ENCODE measurements at regions not wholly inside any gene's neighbourhood (a gene's known extent, or its start where the extent isn't known, plus 50 kb on each side); places are given as distances from the start of the nearest gene placed in this dataset.
"Not testable (repeated sequence)": the region's sequence is repeated elsewhere in the genome, so short reads cannot be mapped to it uniquely, and the experiment has no call there.

- no peak for DNase-seq (ENCODE audit: low read depth in 2 of 2)
Observed at GRCh38 chr21:35319684-35320283, 270.7 kb upstream of the RUNX1 start.

DNA sequence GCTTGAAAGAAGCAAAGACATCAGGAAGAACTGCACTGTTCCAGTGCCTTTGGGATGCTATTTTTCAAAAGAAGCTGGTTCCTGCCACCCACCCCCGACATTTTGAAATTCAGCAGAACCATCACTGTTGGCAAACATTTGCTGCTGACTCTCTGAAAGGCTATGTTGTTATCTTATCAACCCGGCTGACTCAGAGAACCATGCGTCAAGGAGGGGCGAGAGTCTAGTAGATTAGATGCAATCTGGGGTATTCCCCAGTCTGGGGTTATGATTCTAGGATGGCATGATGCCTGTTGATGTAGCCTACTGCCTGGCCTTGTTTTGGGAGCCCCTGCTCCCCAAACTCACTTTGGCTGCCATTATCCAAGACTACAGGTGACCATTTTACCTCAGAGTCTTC, 267.8 kb upstream of the RUNX1 start:
- no peak for DNase-seq (ENCODE audit: low read depth in 2 of 2)

- DNase-seq (ENCODE audit: low read depth in 2 of 2): no peak
Observed at GRCh38 chr21:35316456-35316855, 267.4 kb upstream of the RUNX1 start.

DNA sequence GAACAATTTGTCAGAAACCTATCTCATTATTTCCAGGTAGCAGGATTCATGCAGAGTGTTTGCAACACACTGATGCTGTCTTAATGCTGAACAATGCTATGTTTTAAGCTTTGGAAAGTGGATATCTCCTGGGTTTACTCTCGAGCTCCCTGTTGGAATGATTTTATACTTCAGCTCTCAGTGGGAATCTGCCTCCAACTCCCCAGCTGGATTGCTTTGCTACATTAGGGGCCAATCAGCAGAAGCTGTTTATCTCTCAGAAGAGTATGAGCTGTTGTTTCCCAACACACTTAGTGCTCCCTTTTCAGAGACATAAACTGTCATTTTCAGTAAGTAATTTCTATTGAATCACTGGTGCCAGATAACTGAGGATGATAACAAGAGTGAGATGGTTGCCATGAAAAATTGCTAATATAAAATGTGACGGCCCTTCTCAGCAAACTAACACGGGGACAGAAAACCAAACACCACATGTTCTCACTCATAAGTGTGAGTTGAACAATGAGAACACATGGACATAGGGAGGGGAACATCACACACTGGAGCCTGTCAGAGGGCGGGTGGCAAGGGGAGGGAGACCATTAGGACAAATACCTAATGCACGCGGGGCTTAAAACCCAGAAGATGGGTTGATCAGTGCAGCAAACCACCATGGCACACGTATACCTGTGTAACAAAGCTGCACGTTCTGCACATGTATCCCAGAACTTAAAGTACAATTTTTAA, 265.9 kb upstream of the RUNX1 start:
- DNase-seq (ENCODE audit: low read depth in 2 of 2): no peak

- no peak for DNase-seq (ENCODE audit: low read depth in 2 of 2)
Observed at GRCh38 chr21:35311985-35312384, 262.9 kb upstream of the RUNX1 start.

GRCh38 chr21:35309316-35309715, 260.2 kb upstream of the RUNX1 start:
- no peak for DNase-seq (ENCODE audit: low read depth in 2 of 2)

DNA sequence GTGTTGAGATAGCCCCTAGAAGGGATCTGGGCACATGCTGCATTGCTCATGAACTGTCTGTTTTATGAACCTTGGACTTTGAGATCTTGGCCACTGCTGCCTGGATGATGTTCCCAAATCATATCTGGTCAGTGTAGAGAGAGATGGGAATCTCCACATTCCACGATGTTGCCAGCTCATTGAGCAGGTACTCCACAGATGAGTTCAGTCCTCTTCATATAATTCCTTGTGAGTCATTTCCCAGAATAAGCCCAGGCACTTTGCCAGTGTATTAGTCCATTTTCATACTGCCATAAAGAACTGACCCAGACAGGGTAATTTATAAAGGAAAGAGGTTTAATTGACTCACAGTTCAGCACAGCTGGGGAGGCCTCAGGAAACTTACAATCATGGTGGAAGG, 254.0 kb upstream of the RUNX1 start:
- no peak for DNase-seq (ENCODE audit: low read depth in 2 of 2)

GRCh38 chr21:35298757-35299156, 249.7 kb upstream of the RUNX1 start:
- no peak for DNase-seq (ENCODE audit: low read depth in 2 of 2)

DNA sequence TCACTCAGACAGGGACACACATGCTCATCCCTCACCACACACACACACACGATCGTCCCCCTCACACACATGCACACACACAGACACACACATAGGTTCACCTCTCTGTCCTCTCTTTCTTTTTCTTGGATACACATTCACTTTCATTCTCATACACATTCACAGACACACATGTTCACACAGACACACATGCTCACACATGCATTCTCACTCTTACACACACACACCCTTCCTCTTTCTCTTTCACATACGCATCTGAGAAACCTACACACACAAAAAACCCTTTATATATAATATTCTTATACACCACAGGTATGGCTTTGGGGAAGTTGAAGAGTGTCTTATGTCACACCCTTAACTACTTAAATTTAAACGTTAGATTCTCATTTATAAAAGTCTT, 248.6 kb upstream of the RUNX1 start:
- no peak for DNase-seq (ENCODE audit: low read depth in 2 of 2)

- DNase-seq (ENCODE audit: low read depth in 2 of 2): no peak
Observed at GRCh38 chr21:35294231-35294898, 245.3 kb upstream of the RUNX1 start.

DNA sequence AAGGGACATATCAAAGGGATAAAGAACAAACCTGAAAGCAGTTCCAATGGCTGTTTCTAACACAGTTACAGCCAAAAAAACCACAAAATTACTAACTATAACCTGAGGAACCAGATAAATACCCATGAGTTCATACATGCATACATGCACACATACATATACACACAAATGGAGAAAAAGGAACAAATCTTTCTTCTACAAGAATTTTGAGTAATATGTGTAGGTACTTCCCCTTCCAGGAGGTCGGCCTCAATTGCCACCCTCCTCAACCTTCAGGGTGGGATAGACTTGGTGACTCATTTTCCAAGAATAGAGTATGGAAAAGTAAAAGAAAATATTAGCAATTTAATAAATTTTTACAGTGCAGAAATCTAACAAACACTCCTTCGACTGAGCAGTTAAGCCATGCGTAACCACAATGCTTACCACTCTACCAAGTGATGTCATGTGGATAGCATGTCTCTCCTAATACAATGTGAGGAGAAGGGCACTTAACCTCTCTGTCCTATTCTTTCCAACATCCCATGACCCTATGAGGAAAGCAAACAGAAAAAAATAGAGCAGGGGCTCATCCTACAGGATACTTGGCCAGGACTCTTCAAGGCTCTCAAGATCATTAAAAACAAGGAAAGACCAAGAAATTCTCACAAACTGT, 243.0 kb upstream of the RUNX1 start:
- no peak for DNase-seq (ENCODE audit: low read depth in 2 of 2)

DNA sequence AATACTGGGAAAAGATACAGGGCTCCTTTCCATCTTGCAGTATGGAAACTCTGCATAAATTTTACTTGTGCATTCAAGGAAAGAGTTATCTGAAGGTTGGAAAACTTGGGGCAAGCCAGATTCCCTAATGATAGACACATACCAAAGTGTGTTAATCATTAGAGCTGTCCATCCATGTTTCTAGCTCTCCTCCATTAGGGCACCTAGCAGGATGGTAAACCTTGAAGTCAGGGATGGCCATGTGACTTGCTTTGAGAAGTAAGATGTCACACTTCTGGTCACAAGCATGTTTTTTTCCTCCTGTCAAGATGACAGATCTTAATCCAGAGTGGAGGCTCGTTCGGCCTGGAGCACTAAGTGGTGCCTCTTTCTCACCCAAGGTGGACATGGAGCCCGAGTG, 241.9 kb upstream of the RUNX1 start:
- DNase-seq (ENCODE audit: low read depth in 2 of 2): no peak

DNA sequence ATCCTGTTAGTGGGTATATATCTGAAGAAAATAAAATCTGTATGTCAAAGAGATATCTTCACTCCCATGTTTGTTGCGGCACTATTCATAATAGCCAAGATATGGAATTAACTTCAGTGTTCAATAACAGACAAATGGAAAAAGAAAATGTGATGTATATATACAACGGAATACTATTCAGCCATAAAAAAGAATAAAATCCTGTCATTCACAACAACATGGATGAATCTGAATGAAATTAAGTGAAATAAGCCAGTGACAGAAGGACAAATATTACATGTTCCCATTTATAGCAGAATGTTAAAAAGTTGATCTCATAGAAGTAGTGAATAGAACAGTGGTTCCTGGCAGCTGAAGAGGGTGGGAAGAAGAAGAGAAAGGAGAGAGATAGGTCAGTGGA, 239.1 kb upstream of the RUNX1 start:
- no peak for DNase-seq (ENCODE audit: low read depth in 2 of 2)

GRCh38 chr21:35284199-35284598, 235.1 kb upstream of the RUNX1 start:
- DNase-seq (ENCODE audit: low read depth in 2 of 2): no peak

- no peak for DNase-seq (ENCODE audit: low read depth in 2 of 2)
Observed at GRCh38 chr21:35282944-35283343, 233.8 kb upstream of the RUNX1 start.

GRCh38 chr21:35281956-35282355, 232.9 kb upstream of the RUNX1 start:
- no peak for DNase-seq (ENCODE audit: low read depth in 2 of 2)

- no peak for DNase-seq (ENCODE audit: low read depth in 2 of 2)
Observed at GRCh38 chr21:35280231-35280630, 231.1 kb upstream of the RUNX1 start.

GRCh38 chr21:35275776-35276175, 226.7 kb upstream of the RUNX1 start:
- no peak for DNase-seq (ENCODE audit: low read depth in 2 of 2)

DNA sequence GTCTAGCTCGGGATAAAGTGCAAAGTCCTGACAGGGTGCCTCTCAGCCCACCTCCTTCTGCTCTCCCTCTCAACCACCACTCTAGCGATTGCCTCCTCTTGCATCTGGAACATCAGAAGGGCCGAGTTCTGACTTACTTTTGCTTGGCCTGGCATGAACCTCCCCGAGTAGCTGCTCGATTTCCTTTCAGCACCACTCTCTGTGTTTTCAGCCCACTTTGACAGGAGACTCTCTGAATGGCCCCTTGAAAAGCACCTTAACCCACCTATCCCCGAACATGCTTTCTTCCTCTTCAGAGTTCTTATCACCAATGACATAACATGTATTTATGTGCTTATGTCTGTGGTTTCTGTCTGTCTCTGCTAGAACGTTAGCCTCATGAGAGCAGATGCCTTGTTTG, 225.8 kb upstream of the RUNX1 start:
- DNase-seq (ENCODE audit: low read depth in 2 of 2): no peak

DNA sequence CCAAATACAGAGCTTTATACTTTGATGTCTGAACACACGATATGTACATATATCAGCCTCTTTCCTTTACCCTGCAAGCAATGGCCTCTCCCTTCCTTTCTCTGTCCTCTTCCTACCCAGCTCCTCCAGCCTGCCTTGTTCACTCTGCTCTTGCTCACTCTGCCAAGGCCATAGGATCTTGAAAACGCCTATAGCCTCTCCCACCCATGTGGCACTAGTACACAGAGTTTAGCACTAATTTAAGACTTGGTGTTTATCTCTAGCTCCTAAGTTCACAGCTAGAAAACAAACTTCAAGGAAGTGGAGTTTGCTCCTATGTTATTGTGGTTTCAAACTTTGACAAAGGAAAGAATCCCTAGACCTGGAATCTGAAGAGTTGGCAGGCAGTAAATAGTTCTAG, 225.0 kb upstream of the RUNX1 start:
- no peak for DNase-seq (ENCODE audit: low read depth in 2 of 2)

DNA sequence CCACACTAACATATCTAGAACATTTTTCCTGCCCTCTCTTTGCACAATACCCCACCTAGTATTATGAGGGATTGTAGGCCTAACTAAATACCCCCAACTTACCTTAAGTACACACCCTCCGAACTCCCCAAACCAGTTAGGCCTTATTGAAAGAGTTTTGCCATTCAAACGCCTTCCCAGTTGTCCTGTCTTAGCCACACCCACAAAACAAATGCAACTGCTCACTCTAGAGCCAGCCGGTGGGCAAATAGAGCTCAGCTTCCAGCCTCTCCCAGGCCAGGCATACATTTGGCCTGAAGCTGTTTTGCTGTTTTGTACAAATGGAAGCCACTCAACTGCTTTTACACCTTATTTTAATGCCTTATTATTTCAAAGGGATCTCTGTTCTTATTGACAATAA, 224.2 kb upstream of the RUNX1 start:
- DNase-seq (ENCODE audit: low read depth in 2 of 2): no peak

DNA sequence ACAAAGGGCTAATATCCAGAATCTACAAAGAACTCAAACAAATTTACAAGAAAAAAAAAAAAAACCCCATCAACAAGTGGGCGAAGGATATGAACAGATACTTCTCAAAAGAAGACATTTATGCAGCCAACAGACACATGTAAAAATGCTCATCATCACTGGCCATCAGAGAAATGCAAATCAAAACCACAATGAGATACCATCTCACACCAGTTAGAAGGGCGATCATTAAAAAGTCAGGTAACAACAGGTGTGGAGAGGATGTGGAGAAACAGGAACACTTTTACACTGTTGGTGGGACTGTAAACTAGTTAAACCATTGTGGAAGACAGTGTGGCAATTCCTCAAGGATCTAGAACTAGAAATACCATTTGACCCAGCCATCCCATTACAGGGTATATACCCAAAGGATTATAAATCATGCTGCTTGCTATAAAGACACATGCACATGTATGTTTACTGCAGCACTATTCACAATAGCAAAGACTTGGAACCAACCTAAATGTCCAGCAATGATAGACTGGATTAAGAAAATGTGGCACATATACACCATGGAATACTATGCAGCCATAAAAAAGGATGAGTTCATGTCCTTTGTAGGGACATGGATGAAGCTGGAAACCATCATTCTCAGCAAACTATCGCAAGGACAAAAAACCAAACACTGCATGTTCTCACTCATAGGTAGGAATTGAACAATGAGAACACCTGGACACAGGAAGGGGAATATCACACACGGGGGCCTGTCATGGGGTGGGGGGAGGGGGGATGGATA, 222.4 kb upstream of the RUNX1 start:
- DNase-seq (ENCODE audit: low read depth in 2 of 2): not testable (repeated sequence)

All from activated CD4-positive, alpha-beta T cell treated with anti-CD3 and anti-CD28 coated beads for 24 hours (primary cell).